ENCODE measurements at regions not wholly inside any gene's neighbourhood (a gene's known extent, or its start where the extent isn't known, plus 50 kb on each side); places are given as distances from the start of the nearest gene placed in this dataset.

DNA sequence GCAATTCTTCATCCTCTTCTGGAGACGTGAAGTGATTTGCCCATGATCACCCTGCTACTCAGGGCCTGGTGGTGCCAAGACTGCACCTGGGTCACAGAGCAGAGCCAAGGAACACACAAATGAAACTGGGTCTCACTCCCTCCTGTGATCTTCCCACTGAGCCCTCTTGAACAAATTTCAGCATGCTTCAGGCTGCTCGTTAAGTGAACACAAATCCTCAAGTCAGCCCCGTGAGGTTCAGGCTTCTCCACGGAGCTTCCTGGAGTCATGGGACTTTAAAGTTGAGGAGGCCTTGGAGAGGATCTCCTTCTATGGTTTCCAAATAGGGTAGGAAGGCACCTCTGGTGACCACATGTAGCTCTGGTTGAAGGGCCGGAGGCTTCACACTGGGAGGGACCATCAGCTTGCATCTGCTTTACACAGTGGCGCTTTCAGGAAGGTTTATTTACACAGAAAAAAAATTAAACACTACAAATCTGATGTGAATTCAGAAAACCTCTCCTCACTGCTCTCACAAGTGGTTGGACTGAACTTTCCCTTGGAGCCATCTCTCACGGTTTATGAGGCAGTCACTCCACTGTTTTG, 255.4 kb downstream of the LOXHD1 start:
- TF ChIP-seq POLR2A (conservative IDR thresholded peaks at IDR 0.05) (no peak), CTCF (IDR thresholded peaks at IDR 0.05 in 2 of 3, conservative IDR thresholded peaks at IDR 0.05 in 1 of 3; ENCODE audit: insufficient read depth in 2 of 3, low read depth in 1 of 3, low read length in 3 of 3) (no peak), NR0B1 (IDR thresholded peaks at IDR 0.05; ENCODE audit: partially characterized antibody) (no peak), CBX5 (IDR thresholded peaks at IDR 0.05; ENCODE audit: borderline replicate concordance, low read depth) (no peak), ZNF282 (CRISPR knock-in tag; IDR thresholded peaks at IDR 0.05) (no peak), L3MBTL2 (IDR thresholded peaks at IDR 0.05) (no peak), EZH2 (IDR thresholded peaks at IDR 0.05; ENCODE audit: borderline replicate concordance, low read depth, low read length) (no peak), DPF2 (IDR thresholded peaks at IDR 0.05) (no peak)
- TF ChIP-seq, protein P1, sequence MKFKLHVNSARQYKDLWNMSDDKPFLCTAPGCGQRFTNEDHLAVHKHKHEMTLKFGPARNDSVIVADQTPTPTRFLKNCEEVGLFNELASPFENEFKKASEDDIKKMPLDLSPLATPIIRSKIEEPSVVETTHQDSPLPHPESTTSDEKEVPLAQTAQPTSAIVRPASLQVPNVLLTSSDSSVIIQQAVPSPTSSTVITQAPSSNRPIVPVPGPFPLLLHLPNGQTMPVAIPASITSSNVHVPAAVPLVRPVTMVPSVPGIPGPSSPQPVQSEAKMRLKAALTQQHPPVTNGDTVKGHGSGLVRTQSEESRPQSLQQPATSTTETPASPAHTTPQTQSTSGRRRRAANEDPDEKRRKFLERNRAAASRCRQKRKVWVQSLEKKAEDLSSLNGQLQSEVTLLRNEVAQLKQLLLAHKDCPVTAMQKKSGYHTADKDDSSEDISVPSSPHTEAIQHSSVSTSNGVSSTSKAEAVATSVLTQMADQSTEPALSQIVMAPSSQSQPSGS (CRISPR knock-in tag; IDR thresholded peaks at IDR 0.05) = no peak
